ENCODE measurements at regions not wholly inside any gene's neighbourhood (a gene's known extent, or its start where the extent isn't known, plus 50 kb on each side); places are given as distances from the start of the nearest gene placed in this dataset.

- TF ChIP-seq CTCF (conservative IDR thresholded peaks at IDR 0.05; ENCODE audit: low read depth in 2 of 2) (no peak), EZH2 (IDR thresholded peaks at IDR 0.05; ENCODE audit: low read depth, unreplicated experiment) (no peak), POLR2AphosphoS5 (IDR thresholded peaks at IDR 0.05; ENCODE audit: low read depth) (no peak), REST (IDR thresholded peaks at IDR 0.05; ENCODE audit: unreplicated experiment) (no peak), EZH2phosphoT487 (IDR thresholded peaks at IDR 0.05; ENCODE audit: unreplicated experiment) (no peak), JUNB (IDR thresholded peaks at IDR 0.05; ENCODE audit: unreplicated experiment) (no peak), ETS1 (IDR thresholded peaks at IDR 0.05) (no peak), STAT1 (IDR thresholded peaks at IDR 0.05; ENCODE audit: unreplicated experiment) (no peak)
Measured at GRCh38 chr7:49386792-49387191, 386.6 kb upstream of the VWC2 start.

Measured in GM23338 (cell line).